NCI-H1092 (cell line): ENCODE measurements at regions not wholly inside any gene's neighbourhood (a gene's known extent, or its start where the extent isn't known, plus 50 kb on each side); places are given as distances from the start of the nearest gene placed in this dataset.

Experiments used
- DNase-seq: peaks from one replicate; lab custom pipeline; 2025; lab: John Stamatoyannopoulos, UW

DNA sequence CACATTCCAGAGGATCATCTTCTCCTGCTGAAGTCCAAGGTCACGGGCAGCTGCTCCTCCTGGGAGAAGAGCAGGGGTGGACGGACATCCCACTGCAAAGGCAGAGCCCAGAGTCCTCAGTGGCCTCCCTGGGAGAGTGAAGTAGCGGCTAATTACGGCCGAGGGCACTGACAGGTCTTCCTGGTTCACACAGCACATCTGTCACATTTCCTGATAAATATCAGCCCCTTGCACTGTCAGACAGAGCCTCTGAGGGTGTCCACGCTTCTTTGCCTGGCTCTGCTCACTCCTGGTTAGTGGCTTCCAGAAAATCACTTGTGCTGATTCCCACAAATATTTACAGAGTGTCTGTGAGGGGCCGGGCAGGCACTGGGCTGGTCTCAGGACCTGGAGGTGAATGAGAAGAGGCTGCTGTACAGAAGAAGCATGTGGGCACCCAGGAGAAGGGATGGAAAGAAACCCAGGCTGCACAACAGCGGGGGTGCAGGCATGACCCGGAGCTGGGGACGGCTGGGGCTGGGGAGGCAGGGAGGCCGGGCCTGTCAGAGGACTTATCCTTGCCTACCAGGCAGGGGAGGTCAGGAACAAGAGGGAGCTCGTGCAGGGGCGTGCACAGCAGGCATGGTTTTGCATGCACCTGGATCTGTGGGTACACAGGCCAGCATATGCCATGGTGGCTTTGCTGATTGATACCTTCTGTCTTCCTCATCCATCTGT is 258.2 kb upstream of the TNRC6C start:
- no peak for DNase-seq

DNA sequence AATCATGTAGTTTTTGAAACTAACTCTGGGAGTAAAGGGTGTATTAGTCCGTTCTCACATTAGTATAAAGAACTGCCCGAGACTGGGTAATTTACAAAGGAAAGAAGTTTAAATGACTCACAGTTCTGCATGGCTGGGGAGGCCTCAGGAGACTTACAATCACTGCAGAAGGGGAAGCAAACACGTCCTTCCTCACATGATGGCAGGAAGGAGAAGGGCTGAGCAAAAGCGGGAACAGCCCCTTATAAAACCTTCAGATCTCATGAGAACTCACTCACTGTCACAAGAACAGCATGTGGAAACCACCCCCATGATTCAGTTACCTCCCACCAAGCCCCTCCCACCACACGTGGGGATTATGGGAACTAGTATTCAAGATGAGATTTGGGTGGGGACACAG is 256.5 kb upstream of the TNRC6C start:
- DNase-seq, result no peak

DNA sequence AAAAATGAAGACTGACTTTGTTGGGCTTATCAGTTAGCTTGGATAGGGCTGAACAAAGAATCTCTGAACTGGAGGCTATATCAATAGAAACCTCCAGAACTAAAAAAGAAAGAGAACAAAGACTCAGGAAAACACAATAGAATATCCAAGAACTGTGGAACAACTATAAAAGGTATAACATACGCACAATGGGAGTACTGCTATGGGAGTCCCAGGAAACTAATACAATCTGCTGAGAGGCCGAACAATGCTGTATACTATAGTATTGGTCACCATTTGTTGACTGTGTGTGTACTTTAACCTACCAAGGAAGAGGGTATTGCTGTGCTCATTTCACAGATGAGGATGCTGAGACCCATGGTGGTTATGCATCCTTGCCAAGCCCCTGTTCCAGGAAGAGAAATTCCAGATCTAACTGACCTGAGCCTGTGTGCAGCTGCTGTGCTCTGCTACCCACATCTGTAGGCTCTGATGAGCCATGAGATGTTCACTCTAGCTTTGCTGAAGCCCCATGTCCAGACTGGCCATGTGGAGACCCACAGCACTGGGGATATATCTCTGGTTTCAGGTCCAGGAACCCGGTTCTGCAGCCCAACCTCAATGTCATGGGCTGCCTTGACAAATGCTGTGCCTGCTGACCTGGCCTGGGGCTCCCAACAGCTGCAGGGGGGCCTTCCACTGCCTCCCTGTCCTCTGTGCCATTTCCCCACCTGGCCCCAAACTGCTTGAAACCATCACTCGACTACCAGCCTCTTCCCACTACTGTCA is 254.3 kb upstream of the TNRC6C start:
- no peak for DNase-seq

- no peak for DNase-seq
Observed at GRCh38 chr17:77706938-77707337, 251.6 kb upstream of the TNRC6C start.

- DNase-seq, result no peak
Observed at GRCh38 chr17:77707546-77707945, 251.0 kb upstream of the TNRC6C start.

DNA sequence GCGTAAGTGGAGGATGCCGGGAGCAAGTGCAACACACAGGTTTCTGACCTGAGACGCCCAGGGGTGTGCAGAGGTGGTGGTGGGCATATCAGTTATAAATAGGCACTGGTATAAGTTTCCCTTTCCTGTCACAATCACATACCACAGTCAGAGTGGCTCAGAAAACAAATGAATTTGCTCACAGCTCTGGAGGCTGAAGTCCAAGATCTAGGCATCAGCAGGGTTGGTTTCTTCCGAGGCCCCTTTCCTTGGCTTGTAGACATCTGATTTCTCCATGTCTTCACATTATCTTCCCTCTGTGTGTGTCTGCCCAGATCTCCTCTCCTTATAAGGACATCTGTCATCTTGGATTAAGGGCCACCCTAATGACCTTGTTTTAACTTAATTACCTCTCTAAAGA is 250.5 kb upstream of the TNRC6C start:
- DNase-seq, result no peak

GRCh38 chr17:77708936-77709335 is 249.6 kb upstream of the TNRC6C start:
- DNase-seq, result no peak

- DNase-seq, result no peak
Observed at GRCh38 chr17:77709594-77709993, 248.9 kb upstream of the TNRC6C start.

- no peak for DNase-seq
Observed at GRCh38 chr17:77712578-77712977, 245.9 kb upstream of the TNRC6C start.

DNA sequence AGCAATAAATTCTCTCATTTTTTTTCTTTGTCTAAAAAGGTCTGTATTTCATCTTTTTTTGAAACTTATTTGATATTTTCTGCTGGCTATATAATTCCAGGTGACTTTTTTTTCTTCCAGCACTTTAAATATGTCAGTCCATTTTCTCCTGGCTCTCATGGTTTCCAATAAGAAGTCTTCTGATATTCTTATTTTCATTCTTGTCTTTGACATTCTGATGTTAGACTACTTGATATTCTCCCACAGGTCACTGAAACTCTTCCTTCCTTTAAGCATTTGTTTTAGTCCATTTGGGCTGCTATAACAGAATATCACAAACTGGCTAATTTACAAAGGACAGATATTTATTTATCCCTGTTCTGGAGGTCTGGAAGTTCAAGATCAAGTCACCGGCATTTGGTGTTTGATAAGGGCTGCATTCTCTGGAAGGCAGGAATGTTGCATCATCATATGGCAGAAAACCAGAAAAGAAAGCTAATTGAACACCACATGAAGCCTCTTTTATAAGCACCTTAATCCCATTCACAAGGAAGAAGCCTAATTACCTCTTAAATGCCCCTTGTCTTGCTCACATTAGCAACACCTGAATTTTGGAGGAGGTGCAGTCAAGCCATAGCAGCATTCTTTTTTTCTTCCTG is 242.1 kb upstream of the TNRC6C start:
- no peak for DNase-seq

DNA sequence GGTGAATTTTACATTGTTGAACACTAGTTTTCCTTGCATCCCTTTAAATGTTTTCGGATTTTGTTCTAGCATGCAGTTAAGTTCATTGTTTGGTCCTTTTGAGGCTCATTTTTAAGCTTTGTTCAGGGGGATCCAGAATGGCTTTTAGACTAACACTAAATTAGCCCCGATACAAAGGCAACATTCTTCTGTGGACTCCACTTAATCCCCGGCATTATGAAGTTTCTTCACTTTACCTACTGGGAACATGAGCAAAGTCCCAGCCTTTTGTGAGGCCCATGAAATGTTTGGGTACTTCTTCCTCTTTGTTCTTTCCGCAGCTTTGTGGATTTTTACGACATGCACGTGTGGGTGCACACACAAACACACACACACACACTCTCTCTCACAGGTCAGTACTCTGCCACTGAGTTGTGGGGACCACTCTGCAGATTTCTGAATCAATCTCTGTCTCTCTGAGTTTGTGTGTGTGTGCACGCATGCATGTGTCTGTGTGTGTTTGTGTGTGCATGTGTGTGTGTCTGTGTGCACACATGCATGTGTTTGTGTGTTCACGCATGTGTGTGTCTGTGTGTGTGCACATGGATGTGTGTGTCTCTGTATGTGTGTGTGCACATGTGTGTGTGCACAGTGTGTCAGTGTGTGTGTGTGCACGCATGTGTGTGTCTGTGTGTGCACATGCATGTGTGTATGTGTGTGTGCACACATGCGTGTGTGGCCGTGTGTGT is 240.4 kb upstream of the TNRC6C start:
- no peak for DNase-seq

DNA sequence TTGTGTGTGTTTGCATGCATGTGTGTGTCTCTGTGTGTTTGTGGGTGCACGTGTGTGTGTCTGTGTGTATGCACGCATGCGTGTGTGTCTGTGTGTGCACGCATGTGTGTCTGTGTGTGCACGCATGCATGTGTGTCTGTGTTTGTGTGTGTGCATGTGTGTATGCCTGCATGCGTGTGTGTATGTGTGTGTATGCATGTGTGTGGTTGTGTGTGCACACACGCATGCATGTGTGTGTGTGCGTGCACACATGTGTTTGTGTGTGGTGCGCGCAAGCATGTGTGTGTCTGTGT is 239.9 kb upstream of the TNRC6C start:
- DNase-seq, result no peak

DNA sequence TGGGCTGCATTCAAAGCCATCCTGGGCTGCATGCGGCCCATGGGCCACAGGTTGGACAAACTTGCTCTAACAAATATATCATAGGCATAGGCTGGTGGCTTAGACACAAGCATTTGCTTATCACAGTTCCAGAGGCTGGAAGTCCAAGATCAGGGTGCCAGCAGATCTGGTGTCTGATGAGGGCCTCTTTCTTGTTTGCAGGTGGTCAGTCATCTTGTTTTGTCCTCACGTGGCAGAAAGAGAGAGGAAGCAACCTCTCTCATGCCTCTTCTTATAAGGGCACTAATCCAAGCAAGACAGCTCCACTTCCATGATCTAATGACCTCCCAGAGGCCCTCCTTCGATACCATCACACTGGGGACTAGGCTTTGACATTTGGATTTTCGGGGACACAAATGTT is 238.7 kb upstream of the TNRC6C start:
- no peak for DNase-seq

- no peak for DNase-seq
Observed at GRCh38 chr17:77720946-77721845, 237.3 kb upstream of the TNRC6C start.

- DNase-seq, result no peak
Observed at GRCh38 chr17:77721846-77722160, 236.7 kb upstream of the TNRC6C start.

DNA sequence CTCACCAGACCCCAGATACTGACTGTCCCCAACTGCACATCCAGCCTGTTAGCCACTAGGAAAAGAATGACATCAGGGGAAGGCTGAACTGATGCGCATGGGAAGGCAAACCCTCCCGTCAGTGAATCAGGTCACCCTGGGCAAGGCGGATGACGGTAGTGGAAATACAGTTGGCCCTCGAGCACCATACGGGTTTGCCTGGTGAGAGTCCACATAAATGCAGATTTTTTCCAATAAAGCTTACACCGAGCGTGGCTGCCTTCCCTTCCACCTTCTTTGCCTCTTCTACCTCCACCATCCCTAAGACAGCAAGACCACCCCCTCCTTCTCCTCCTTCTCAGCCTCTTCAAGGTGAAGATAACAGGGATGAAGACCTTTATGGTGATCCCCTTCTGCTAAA is 236.1 kb upstream of the TNRC6C start:
- DNase-seq, result no peak

- peak; percentile 63 for DNase-seq
Observed at GRCh38 chr17:77723071-77723908, 235.2 kb upstream of the TNRC6C start.

GRCh38 chr17:77723909-77724875 is 234.3 kb upstream of the TNRC6C start:
- DNase-seq, result no peak

- DNase-seq, result no peak
Observed at GRCh38 chr17:77724876-77725615, 233.5 kb upstream of the TNRC6C start.
